Esophagus squamous epithelium (tissue), 4 donors: ENCODE measurements at regions not wholly inside any gene's neighbourhood (a gene's known extent, or its start where the extent isn't known, plus 50 kb on each side); places are given as distances from the start of the nearest gene placed in this dataset.

ENCODE experiments used
- CTCF ChIP-seq, 6 experiments: fragments of 450-650 bp in 4 of 6; fragments of 200-600 bp in 2 of 6; sonication (generic) in 2 of 6; IDR thresholded peaks; one replicate each; pipeline ENCODE4 v1.5.1; 2016 to 2019; ENCODE audit warnings: antibody characterized with exemption in 6 of 6, mild to moderate bottlenecking in 4 of 6, moderate library complexity in 4 of 6
- POLR2A ChIP-seq, 4 donors: fragments of 450-650 bp; IDR thresholded peaks; one replicate each; pipeline ENCODE4 v1.6.1; 2017; ENCODE audit warnings: antibody characterized with exemption in 4 of 4, mild to moderate bottlenecking in 4 of 4, moderate library complexity in 3 of 4

- TF ChIP-seq POLR2A (IDR thresholded peaks at IDR 0.05) (no peak), CTCF (IDR thresholded peaks at IDR 0.05) (no peak)
These were observed 331.7 kb downstream of the FRK start for GRCh38 chr6:115729036-115729435.
